ENCODE measurements at regions not wholly inside any gene's neighbourhood (a gene's known extent, or its start where the extent isn't known, plus 50 kb on each side); places are given as distances from the start of the nearest gene placed in this dataset.

GRCh38 chr4:124191329-124191728 is 521.2 kb downstream of the ANKRD50 start:
- no peaks in the 10 kb centered on the region for H4K20me1 ChIP-seq (ENCODE audit: control insufficient read depth, insufficient read depth, low read length, poor library complexity, severe bottlenecking)
- ATAC-seq (ENCODE audit: low read depth) = no peak
- H3K27me3 ChIP-seq (replicated peaks in 1 of 4; ENCODE audit: control extremely low read depth in 1 of 4, control insufficient read depth in 3 of 4, insufficient read depth in 4 of 4, low read length in 3 of 4) = no peaks in the 10 kb centered on the region
- H3K4me1 Mint-ChIP-seq = no peaks in the 10 kb centered on the region
- H3K4me2 ChIP-seq (replicated peaks; ENCODE audit: low read depth, low read length, poor library complexity, severe bottlenecking) = no peak overlapping the region
- POLR2A ChIA-PET = no interaction called here
- H3K9me3 ChIP-seq (ENCODE audit: control extremely low read depth in 1 of 3, control insufficient read depth in 2 of 3, insufficient read depth in 1 of 3, low read length in 2 of 3) = no peaks in the 10 kb centered on the region
- H3K9me3 Mint-ChIP-seq (ENCODE audit: insufficient read depth) = peaks cover 8% of the 10 kb centered on the region
- no peak overlapping the region for H3K9ac ChIP-seq (ENCODE audit: low read length)
- no peaks in the 10 kb centered on the region for H3K36me3 ChIP-seq (replicated peaks in 1 of 2; ENCODE audit: control extremely low read depth in 1 of 2, control insufficient read depth in 1 of 2, extremely low read depth in 1 of 2, insufficient read depth in 2 of 2, low read length in 1 of 2)
- H3K27me3 Mint-ChIP-seq = no peaks in the 10 kb centered on the region
- H3K4me3 Mint-ChIP-seq = no peak overlapping the region
- WGBS (ENCODE audit: insufficient coverage) = no CpG with 5 or more reads among the region's 1 CpG
- no peaks in the 10 kb centered on the region for H3K4me1 ChIP-seq (ENCODE audit: control insufficient read depth in 2 of 2, insufficient read depth in 2 of 2, low read length in 2 of 2)
- TF ChIP-seq EZH2 (IDR thresholded peaks at IDR 0.05; ENCODE audit: borderline replicate concordance, insufficient read depth, low read depth, low read length, poor library complexity, severe bottlenecking) = no peak
- TF ChIP-seq, protein P1, sequence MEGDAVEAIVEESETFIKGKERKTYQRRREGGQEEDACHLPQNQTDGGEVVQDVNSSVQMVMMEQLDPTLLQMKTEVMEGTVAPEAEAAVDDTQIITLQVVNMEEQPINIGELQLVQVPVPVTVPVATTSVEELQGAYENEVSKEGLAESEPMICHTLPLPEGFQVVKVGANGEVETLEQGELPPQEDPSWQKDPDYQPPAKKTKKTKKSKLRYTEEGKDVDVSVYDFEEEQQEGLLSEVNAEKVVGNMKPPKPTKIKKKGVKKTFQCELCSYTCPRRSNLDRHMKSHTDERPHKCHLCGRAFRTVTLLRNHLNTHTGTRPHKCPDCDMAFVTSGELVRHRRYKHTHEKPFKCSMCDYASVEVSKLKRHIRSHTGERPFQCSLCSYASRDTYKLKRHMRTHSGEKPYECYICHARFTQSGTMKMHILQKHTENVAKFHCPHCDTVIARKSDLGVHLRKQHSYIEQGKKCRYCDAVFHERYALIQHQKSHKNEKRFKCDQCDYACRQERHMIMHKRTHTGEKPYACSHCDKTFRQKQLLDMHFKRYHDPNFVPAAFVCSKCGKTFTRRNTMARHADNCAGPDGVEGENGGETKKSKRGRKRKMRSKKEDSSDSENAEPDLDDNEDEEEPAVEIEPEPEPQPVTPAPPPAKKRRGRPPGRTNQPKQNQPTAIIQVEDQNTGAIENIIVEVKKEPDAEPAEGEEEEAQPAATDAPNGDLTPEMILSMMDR (IDR thresholded peaks at IDR 0.05) = no peak
- H3K27ac Mint-ChIP-seq = no peak overlapping the region
- H3K79me2 ChIP-seq (ENCODE audit: control insufficient read depth, insufficient read depth, low read length) = no peaks in the 10 kb centered on the region
- no peak overlapping the region for H3K27ac ChIP-seq (ENCODE audit: low read length in 2 of 2)
- CTCF ChIA-PET = no interaction called here
- H2AFZ ChIP-seq (ENCODE audit: insufficient read depth, low read depth, low read length, poor library complexity, severe bottlenecking) = no peak overlapping the region
- DNase-seq = no peak
- H3K4me3 ChIP-seq (ENCODE audit: control extremely low read depth in 1 of 5, extremely low read depth in 1 of 5, insufficient read depth in 1 of 5, low read depth in 2 of 5, low read length in 4 of 5) = no peak overlapping the region
- intact Hi-C loops (cut with micrococcal nuclease) = no loop called here

DNA sequence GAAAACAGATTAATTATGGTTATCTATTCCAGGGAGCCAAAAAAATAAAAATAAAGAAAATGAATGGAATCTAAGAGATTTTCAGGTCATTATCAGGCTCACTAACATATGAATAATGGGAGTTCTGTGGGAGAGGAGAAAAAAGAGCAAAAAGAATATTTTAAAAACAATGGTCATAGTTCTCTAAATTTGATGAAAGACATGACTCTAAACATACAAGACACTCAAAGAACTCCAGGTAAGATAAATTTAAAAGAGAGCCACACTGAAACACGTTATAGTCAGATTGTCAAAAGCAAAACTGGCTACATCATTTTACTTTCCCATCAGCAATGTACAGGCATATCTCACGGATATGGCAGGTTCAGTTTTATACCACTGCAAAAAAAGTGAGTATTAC is 520.0 kb downstream of the ANKRD50 start:
- POLR2A ChIA-PET = no interaction called here
- Histone ChIP-seq H3K79me2 (ENCODE audit: control insufficient read depth, insufficient read depth, low read length) (no peaks in the 10 kb centered on the region), H3K4me1 (ENCODE audit: control insufficient read depth in 2 of 2, insufficient read depth in 2 of 2, low read length in 2 of 2) (no peaks in the 10 kb centered on the region), H3K27me3 (replicated peaks in 1 of 4; ENCODE audit: control extremely low read depth in 1 of 4, control insufficient read depth in 3 of 4, insufficient read depth in 4 of 4, low read length in 3 of 4) (no peaks in the 10 kb centered on the region), H3K4me2 (replicated peaks; ENCODE audit: low read depth, low read length, poor library complexity, severe bottlenecking) (no peak overlapping the region), H2AFZ (ENCODE audit: insufficient read depth, low read depth, low read length, poor library complexity, severe bottlenecking) (no peak overlapping the region), H3K9me3 (ENCODE audit: control extremely low read depth in 1 of 3, control insufficient read depth in 2 of 3, insufficient read depth in 1 of 3, low read length in 2 of 3) (no peaks in the 10 kb centered on the region), H4K20me1 (ENCODE audit: control insufficient read depth, insufficient read depth, low read length, poor library complexity, severe bottlenecking) (no peaks in the 10 kb centered on the region), H3K4me3 (ENCODE audit: control extremely low read depth in 1 of 5, extremely low read depth in 1 of 5, insufficient read depth in 1 of 5, low read depth in 2 of 5, low read length in 4 of 5) (no peak overlapping the region), H3K9ac (ENCODE audit: low read length) (no peak overlapping the region), H3K36me3 (replicated peaks in 1 of 2; ENCODE audit: control extremely low read depth in 1 of 2, control insufficient read depth in 1 of 2, extremely low read depth in 1 of 2, insufficient read depth in 2 of 2, low read length in 1 of 2) (no peaks in the 10 kb centered on the region), H3K27ac (ENCODE audit: low read length in 2 of 2) (no peak overlapping the region)
- TF ChIP-seq, protein P1 (IDR thresholded peaks at IDR 0.05) = no peak
- no peak for TF ChIP-seq EZH2 (IDR thresholded peaks at IDR 0.05; ENCODE audit: borderline replicate concordance, insufficient read depth, low read depth, low read length, poor library complexity, severe bottlenecking)
- ATAC-seq (ENCODE audit: low read depth) (no peak), DNase-seq (no peak)
- Mint-ChIP-seq H3K4me3 (no peak overlapping the region), H3K27me3 (no peaks in the 10 kb centered on the region), H3K27ac (no peak overlapping the region), H3K4me1 (no peaks in the 10 kb centered on the region), H3K9me3 (ENCODE audit: insufficient read depth) (peaks cover 8% of the 10 kb centered on the region)
- CTCF ChIA-PET = no interaction called here
- intact Hi-C loops (cut with micrococcal nuclease) = no loop called here
- no CpG with 5 or more reads among the region's 2 CpGs for WGBS (ENCODE audit: insufficient coverage)

All from B cell (primary cell).